SK-N-MC (cell line): ENCODE measurements at regions not wholly inside any gene's neighbourhood (a gene's known extent, or its start where the extent isn't known, plus 50 kb on each side); places are given as distances from the start of the nearest gene placed in this dataset.

Experiments used
- EZH2 ChIP-seq: fragments of 200-600 bp; sonication (generic); IDR thresholded peaks from one replicate; pipeline ENCODE4 v1.6.1; 2017; ENCODE audit warnings: antibody characterized with exemption
- POLR2AphosphoS5 ChIP-seq: IDR thresholded peaks from 2 replicates; pipeline ENCODE4 v1.6.1; 2012; ENCODE audit warnings: mild to moderate bottlenecking, low read depth, low read length, borderline replicate concordance

DNA sequence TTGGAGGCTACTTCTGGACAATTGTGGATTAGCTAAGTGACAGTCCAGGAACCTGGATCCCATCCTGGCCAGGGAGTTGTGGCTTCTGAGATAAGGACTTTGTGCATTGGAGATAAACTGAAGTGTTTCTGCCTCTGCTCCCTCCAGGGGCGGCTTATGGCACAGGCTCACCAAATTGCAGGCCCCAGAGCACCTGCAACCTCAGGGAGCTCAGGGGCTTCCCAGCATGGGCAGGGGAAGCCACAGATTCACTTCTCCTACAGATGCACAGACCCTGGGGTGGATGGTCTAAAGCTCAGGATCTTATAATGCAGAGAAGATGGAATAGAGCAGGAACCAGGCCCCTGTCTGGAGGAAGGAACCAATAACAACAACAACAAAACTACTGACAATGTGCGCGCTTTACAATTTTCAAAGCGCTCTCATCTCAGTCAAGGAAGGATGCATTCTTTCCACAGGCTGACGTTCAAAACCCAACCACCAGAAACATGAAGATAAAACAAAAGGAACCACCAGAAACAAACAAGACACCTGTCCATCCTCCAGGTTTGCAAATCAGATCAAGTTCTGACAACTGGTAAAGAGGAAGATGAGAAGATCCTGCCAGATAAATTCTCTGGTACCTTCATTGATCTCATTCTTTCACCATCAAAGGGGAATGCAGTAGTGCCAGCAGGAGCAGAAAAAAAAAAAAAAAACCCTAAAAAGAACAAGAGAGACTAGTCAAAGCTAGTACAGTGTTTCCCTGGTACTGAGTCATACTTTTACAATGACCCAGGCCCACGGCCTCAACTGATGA is 121.0 kb upstream of the IRF2BP2 start:
- no peak for TF ChIP-seq EZH2
- TF ChIP-seq POLR2AphosphoS5 = no peak
